HCT116 (cell line): ENCODE measurements at regions not wholly inside any gene's neighbourhood (a gene's known extent, or its start where the extent isn't known, plus 50 kb on each side); places are given as distances from the start of the nearest gene placed in this dataset.

Experiments used
- ATF3 ChIP-seq: IDR thresholded peaks from 2 replicates; pipeline ENCODE4 v1.6.1; 2012
- CEBPB ChIP-seq: IDR thresholded peaks from 2 replicates; pipeline ENCODE4 v1.6.1; 2012; ENCODE audit warnings: low read depth
- CTCF ChIP-seq, 3 experiments: fragments of 200-600 bp in 1 of 3; sonication (generic) in 1 of 3; IDR thresholded peaks in 2 of 3; conservative IDR thresholded peaks in 1 of 3; 2 replicates each; pipeline ENCODE4 v1.5.1; 2012 to 2017; ENCODE audit warnings: low read depth in 2 of 3, low read length in 2 of 3, antibody characterized with exemption in 1 of 3, borderline replicate concordance in 1 of 3, control low read depth in 1 of 3, mild to moderate bottlenecking in 1 of 3, mixed read lengths in 1 of 3, mixed run types in 1 of 3, moderate library complexity in 1 of 3; ENCODE audit not compliant: insufficient read depth in 1 of 3
- MAX ChIP-seq: IDR thresholded peaks from 2 replicates; pipeline ENCODE4 v1.6.1; 2012
- POLR2A ChIP-seq: IDR thresholded peaks from 2 replicates; pipeline ENCODE4 v1.7.0; 2011; ENCODE audit warnings: borderline replicate concordance; ENCODE audit not compliant: insufficient read depth, insufficient read length; ENCODE audit errors: extremely low read depth
- POLR2AphosphoS5 ChIP-seq: IDR thresholded peaks from 2 replicates; pipeline ENCODE4 v1.6.1; 2011; ENCODE audit warnings: mild to moderate bottlenecking, low read depth, low read length, moderate library complexity
- SRF ChIP-seq: IDR thresholded peaks from 2 replicates; pipeline ENCODE4 v1.6.1; 2012; ENCODE audit warnings: low read depth

- TF ChIP-seq CTCF (IDR thresholded peaks at IDR 0.05 in 2 of 3, conservative IDR thresholded peaks at IDR 0.05 in 1 of 3; ENCODE audit: borderline replicate concordance in 1 of 3, insufficient read depth in 1 of 3, low read depth in 2 of 3, low read length in 2 of 3) (no peak), SRF (no peak), POLR2A (no peak), MAX (no peak), ATF3 (no peak), POLR2AphosphoS5 (no peak), CEBPB (no peak)
Measured at GRCh38 chr3:180538493-180538892, 63.5 kb upstream of the TTC14 start.
